ENCODE measurements at regions not wholly inside any gene's neighbourhood (a gene's known extent, or its start where the extent isn't known, plus 50 kb on each side); places are given as distances from the start of the nearest gene placed in this dataset.

DNA sequence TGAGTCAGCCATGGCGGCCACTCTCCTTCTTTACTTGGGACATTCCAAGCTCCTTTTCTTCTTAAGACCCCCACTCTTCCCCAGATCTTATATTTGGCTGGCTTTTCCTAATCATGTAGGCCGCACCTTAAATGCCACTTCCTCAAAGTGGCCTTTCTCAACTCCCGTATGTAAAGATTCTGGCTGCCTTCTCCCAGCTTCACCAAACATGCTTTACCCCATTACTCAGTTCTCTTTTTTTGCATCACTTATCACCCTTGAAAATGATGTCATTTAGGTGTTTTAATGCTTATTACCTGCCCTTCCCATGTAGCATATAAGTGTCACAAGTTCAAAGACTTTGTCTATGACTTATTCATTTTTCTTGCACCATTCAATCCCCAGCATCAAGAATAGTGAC lies 810.1 kb upstream of the CELF2 start:
- DNase-seq = no peak

DNA sequence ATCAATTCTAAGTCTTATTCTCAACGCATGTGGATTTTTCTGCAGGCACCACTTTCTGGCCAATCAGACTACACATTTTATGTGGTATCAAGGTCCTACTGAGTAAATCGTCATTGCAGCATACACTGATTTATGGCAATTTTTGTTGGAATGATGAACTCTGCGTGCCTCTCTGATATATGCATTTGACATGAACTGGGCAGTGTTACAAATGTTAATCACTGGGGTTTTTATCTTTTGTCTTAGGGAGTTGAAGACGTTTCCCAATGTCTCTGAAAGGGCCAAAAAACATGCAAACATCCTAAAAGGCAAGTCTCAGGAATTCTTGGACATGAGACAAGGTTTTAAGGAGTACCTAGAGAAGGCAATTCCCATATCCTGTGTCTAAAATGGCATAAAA lies 809.5 kb upstream of the CELF2 start:
- DNase-seq = no peak

DNA sequence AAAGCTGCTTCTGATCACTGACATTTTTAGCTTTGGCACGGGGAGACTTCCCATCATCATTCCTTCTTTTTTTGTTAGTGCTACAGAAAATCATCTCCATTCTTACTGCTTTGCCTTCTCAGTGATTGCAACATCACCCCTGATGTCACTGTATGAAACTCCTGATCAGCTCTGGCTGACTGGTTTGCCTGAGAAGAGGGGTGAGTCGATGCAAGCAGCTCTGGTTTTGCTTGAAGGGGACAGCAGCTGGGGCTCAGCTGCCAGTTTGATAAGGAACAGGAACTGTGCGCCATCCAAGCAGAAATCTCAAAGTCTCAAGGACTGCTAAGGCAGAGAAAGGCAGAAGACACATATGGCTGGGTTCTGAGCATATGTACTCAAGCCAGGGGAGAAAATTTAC lies 808.5 kb upstream of the CELF2 start:
- peak in 2 of 3 donors; percentile 7 to 13 for DNase-seq

DNA sequence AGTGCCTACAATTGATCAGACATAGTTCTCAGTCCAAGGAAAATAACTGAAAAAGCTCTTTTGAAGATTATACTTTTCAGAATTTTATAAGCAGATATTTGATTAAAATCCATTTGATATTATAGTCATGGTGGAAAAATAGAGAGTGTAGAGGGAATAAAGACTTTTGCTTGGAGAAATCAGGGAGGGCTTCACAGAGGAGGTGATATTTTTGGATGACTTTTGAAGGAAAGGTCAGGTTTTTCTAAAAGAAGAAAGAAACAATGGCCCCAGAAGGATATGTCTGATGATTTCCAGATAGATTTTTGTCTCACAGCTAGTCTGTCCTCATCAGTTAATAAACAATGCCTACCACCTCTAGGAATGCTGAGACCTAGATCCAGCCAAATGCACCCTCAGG lies 806.3 kb upstream of the CELF2 start:
- DNase-seq = no peak

DNA sequence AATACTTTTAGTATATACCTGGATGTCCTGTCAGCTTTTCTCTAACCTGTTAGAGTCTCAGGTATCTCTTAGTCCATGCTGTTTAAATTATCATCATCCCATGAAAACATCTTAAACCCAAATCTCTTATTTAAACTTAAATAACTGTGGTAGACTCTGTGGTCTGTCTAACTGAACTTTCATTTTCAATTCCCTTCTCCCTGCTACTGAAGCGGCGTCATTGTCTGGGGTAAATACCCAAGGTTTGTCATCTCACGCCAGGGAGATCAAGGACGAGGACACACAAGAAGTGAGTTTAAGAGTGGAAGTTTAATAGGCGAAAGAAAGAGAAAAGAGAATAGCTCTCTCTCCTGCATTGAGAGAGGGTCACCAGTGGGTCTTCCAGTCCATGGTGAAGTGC lies 804.4 kb upstream of the CELF2 start:
- peak in 2 of 3 donors; percentile 7 to 28 for DNase-seq

DNA sequence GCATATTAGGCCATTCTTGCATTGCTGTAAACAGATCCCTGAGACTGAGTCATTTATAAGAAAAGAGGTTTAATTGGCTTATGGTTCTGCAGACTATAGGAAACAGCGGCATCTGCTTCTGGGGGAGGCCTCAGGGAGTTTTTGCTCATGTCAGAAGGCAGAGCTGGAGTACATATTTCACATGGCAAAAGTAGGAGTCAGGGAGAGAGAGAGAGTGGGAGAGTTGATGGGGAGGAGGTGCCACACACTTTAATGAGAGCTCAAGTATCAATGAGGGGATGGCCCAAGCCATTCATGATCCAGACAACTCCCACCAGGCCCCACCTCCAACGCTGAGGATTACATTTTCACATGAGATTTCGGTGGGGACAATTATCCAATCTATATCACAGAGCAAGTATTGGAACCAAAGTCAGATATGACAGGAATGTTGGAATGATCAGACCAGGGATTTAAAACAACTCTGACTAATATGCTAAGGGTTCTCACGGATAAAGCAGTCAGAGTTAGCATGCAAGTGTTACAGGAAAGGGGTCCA lies 795.3 kb upstream of the CELF2 start:
- no peak for DNase-seq

DNA sequence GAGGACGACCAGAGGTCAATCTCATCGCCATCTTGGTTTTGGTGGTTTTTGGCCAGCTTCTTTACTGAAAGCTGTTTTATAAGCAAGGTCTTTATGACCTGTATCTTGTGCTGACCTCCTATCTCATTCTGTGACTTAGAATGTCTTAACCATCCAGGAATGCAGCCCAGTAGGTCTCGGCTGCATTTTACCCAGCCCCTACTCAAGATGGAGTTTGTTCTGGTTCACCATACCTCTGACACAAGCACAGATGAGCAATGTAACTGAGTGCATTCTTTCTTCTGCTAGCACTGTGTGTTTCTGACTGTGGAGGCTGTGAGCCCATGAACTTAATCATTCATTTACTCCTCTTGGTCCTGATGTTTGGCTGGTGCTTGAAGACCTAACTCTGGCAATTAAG lies 794.5 kb upstream of the CELF2 start:
- no peak for DNase-seq

DNA sequence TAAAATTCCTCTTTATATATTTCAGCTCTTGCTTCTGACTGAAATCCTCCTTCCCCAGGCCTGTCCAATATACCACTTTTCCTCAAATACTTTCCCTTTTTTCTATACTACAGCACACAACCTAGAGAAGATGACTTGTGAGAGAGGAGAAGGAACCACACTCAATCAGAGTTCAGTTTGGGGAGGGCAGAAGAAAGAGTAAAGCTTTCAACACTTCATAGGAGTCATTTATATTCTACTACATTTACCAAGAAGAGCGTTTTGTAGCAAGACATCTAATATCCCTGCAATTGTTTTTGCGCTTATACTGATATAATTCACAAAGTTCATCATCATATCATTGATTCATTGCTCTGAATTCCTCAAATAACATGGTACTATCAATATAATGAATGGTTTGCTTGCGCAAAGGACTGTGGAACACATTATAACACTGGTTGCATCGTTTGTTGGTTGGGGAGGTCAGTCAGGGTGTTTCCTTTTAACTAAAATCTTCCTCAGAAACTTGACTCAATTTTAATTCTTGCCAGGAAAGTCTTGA lies 792.5 kb upstream of the CELF2 start:
- no peak for DNase-seq

DNA sequence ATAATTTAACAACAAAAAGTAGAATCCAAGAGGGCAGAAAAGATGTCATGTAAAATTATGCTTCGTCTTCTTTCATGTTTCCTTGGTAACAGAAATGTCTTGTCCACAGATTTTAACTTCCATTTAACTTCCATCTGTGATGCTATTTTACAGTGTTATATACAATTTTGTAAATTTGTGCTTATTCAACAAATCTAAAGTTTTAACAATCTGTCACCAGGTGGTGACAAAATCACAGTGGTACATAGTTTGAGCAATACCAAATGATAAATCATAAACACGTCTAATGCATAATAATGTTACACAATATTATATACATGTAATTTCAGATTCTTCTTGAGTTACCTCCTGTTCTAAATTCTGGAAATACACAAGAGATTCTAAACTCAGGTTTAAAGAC lies 784.4 kb upstream of the CELF2 start:
- DNase-seq = no peak

DNA sequence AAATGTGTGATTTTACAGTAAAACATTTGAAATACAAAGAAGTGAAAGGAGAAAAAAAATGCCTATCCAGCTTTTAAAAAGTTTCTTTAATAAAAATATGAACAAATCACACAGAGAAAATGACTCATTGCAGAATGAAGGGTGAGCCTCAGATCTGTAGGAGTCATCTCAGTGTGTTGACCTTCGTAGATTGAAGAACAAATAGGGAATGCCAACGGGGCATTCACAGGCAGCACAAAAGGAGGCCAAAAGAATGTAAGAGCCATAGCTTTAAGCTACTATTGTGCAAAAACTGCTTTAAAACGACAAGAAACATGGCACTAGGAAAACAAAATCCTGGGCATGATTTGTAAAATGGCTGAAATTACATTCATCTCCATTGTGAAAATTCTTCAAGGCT lies 782.7 kb upstream of the CELF2 start:
- DNase-seq = no peak

DNA sequence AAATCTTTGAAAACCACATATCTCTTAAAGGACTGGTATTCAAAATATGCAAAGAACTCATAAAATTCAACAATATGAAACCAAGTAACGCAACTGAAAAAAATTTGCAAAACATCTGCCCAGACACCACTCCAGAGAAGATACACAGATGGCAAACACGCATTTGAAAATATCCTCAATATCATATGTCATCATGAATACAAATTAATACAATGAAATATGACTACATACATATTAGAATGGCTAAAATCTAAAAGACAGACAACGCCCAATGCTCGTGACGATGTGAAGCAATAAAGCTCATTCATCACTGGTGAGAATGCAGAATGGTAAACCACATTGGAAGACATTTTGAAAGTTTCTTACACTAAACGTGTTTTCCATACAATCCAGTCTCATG lies 770.1 kb upstream of the CELF2 start:
- no peak for DNase-seq

DNA sequence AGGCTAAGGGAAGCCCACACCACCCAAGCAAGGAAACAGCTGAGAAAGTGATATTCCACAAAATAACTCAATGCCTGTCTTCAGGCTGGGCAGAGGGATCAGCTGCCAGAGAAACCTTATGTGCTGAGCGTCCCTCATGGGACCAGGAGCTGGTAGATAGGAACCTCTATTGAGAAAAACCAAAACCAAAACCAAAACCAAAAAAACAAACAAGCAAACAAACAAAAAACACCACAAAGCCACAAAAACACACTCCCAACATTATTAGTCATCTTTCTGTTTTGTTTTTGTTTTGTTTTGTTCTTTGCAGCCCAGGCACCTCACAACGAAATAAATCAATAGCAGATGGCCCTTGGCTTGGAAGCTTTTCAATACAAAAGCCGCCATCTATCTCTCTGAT lies 760.8 kb upstream of the CELF2 start:
- DNase-seq = no peak

DNA sequence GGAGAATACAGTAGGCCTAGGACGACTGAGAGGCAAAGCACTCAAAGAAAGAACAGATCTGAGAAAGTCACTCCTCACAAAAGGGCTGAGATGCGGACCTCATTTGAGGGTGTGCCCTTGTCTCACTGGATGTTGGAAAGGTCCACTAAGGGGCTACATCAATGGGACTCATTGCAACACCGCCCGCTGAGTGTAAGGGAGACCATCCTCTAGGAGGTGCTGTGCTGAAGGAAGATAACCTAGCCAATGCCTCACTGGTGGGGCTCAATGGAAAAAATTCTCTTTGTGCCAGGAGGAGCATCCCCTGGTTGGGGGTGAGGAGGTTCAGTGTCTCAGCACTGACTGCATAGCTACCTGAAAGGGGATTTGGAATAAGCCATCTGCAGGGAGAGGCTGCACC lies 758.7 kb upstream of the CELF2 start:
- DNase-seq = no peak

DNA sequence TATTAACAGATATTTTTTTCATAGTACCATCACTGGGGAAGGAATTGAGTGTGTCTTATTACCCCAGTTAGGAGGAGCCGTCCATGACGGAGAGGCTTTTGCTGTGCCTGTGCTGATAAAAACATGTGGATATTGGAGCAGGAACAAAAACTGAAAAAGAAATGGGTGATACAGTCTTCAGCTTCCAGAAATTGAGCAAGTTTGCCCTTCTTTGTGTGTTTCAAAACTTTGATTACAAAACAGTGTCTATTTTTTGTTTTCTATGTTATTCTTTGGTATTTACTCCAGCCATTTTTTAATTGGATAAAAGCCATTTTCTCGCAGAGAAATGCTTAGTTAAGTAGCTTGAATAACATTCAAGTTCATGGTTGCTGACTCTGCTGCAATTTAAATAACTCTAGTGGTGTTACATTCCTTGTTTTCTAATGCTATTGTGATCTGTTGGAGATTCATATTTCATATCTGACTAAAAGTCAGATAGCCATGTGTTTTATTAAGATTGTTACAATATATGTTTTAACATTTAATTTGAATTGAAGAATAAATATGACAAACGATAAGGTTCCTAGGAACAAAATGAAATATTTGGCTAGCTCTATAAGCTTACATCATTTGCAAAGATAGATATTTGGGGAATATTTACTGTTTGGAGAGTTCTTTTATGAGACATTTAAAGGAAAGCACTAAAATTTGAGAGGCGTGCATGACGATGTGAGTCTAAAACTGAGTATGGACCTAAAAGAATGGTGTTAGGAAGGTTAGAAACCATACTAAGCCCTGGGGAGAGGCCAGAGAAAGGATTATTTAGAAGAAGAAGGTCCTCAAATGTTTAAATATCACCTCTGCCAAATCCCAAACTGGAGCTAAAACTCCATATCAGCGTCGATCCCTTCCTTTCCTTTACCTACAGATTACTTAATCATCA lies 747.3 kb upstream of the CELF2 start:
- no peak for DNase-seq

DNA sequence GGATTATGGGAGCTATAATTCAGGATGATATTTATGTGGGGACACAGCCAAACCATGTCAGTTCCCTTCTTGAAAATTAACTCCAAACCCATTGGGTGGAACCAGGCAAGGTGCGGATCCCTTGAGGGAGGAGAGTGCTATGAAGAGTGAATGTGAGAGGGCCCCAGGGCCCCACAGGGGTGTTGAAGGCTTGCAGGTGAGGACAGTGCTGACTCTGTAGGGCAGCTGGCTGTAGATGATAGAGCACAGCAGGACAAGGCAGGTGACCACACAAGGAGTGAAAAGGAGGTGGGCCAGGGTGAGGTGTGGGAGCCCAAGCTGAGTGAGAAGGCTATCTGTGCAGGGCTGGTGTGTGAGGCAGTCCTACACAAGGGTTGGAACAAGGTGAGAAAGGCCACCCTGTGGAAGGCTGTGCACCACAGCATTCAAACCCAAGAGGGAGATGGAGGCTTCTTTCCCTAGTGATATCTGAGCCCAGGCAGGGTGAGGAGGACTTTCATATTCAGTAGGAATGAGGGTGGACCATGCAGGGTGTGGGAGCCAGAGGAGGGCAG lies 746.0 kb upstream of the CELF2 start:
- DNase-seq = no peak

DNA sequence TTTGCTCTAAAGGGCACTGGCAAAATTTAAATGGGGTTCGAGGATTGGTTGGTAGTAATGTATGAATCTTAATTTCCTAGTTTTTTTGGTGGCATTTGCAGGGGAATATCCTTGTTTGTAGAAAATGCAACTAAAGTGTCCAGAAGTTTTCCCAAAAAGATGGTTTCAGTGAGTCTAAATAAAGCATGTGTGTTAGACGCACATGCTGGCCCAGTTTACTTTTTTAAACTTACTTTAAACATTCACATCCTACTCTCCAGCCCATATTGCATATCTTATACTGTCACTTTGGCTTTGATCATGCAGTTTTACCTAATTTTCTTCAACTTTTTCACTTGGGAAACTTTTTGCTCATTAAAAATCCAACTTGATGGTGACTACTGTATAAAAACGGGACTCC lies 744.0 kb upstream of the CELF2 start:
- DNase-seq = no peak

DNA sequence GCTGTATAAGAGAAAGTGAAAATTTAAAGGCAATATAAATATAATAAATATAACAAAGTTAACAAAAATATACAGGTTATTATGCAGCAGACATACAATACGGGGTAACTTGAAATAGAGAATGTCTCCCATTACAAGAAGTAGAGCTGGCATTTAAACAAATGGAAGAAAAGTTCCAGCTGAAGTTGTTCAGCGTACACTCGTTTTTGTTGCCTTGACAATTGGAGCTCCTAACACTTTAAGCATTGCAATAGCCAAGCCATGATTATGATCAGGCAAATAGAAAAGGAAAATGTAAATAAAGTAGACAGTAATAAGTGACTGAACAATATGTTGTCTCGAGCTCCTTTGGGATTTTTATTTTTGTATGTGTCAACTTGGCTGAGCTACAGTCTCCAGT lies 737.8 kb upstream of the CELF2 start:
- no peak for DNase-seq

DNA sequence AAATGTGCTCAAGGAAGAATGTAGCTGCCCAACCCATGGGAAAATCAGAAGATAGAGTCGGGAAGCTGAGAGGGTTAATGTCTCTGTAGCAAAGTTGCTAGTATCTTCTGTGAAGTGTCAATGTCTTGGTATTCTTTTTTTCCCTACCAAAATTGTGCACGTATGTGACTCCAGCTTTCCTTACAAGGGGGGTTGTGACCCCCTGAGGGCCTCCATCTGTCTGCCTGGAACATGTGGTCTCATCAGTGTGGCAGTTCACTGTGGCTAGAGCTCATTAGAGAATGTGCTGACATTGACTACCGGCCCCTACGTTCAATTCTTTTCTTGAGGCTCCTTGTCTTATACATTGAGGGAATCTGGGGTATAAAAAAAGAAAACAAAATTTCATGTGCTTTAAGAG lies 725.2 kb upstream of the CELF2 start:
- DNase-seq = no peak

DNA sequence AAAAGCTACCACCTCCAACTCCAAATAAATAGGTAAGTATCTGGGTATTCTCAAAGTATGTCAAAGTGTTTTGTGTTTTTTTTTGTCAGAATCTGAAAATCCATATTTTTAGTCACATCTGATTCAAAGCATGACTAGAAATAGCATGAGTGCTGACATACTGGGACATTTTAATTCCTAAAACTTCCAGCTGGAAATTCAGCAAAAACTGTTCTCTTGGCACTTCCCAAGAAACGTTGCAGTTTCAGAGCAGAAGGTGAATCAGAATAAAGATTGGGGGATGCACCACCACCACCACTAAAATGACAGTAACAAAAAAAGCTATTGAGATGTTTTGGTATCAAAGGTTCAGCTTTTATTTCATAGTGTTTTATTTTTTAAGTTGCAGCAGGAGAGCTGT lies 724.6 kb upstream of the CELF2 start:
- no peak for DNase-seq

DNA sequence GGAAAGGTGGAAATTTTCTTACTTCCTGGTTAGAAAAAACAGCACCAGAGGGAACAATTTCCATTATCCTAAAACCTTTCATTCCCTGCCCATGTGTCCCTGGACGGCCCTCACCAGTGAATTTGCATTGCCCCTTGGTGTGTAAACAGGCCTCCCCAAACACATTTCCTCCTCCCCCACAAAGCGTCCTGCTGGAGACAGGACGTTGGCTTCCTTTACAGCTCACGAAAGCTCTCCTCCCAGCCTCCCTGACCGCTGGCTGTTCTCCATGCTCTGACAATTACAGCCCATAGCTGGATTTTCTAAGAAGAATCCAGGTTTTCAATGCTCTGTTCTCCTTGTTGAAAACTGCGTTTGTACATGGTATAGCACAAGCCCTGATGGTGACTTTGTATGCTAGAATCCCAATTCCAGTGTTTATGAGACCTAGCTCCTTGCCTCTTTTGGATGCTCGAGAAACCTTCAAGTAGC lies 724.2 kb upstream of the CELF2 start:
- DNase-seq = no peak

DNA sequence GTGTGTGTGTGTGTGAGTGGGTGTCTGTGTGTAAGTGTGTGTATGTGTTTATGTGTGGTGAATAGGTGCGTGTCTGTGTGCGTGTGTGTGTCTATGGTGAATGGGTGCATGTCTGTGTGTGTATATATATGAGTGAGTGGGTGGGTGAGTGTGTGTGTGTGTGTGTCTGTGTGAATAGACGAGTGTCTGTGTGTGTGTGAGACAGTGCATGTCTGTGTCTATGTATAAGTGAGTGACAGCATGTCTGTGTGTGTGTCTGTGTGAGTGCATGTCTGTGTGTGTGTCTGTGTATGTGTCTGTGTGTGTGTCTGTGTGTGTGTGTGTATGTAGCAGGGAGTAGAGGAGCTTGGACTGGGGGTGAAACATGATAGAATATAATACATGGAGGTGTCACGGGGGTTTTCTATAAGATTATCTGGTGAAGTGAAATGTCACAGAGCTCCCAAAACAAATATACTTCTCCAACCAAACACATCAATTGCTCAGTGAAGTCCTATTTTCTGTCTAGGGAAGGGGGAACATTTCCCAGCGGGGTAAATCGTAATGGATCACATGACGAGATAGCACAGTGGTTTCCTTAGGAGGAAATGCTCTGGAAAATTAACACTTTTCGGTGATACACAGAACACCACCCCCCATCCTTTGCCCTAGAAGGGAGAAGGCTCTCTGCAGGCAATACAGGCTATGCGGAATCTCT lies 723.3 kb upstream of the CELF2 start:
- DNase-seq = no peak

DNA sequence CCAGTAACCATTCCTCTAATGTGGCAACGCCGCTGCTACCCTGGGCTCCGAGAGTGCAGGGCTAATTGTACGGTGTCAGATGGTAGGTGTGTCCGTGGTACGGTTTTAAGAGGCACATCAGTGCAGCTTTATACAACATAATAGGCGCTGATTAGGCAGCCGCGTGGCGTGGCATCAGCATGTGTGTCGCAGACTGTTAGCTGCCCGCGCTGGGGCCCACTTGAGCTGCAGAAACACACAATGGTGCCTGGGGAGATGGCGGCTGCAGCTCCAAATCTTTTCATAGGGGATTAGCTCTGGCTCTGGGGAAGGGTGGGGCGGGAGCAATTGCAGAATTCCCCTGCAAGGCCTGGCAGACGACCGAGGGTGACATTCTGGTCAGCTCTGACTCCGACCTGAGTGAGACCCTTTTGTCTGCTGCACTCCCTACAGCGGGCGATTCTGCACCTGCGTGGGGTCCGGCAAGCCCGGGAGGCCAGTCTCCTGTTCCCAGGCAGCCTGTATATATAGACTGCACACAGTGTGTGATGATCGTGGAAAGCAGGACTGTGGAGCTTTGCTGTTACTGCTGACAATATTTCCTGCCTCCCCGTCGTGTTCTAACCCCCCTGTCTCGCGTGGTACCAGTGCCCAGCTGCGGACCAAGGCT lies 722.7 kb upstream of the CELF2 start:
- no peak for DNase-seq

DNA sequence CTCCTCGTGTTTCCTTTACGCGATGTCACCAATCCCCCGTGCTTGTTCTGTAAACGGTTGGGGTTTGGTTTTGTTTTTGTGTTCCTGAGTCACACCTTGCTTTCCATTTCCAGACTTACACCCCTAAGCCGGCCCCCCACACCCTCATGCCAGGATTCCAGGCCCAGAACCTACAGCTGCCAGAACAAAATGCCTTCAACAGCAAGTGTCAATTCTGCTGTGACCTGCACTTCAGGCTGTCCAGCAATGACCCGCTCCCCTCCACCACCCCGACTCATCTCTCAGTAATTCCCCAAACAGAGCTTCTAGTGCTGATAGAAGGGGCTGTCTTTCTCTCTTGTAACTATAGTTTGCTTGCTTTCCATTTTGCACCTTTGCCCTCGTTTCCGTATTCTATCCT lies 722.1 kb upstream of the CELF2 start:
- DNase-seq = no peak
